Neural progenitor cell (in vitro differentiated cells): ENCODE measurements at regions not wholly inside any gene's neighbourhood (a gene's known extent, or its start where the extent isn't known, plus 50 kb on each side); places are given as distances from the start of the nearest gene placed in this dataset.
"Not testable (repeated sequence)": the region's sequence is repeated elsewhere in the genome, so short reads cannot be mapped to it uniquely, and the experiment has no call there.

Experiments
- DNase-seq: peaks from one replicate; pipeline ENCODE4 v3.0.0-alpha.2; 2016; ENCODE audit warnings: low spot score
- H2AFZ ChIP-seq: fragments of 200-600 bp; sonication (generic); replicated peaks from 2 replicates; pipeline ENCODE4 v1.6.1; 2016; ENCODE audit warnings: antibody characterized with exemption
- H3F3A ChIP-seq: fragments of 200-600 bp; sonication (generic); 2 replicates; pipeline ENCODE4 v1.6.1; 2016; ENCODE audit warnings: antibody characterized with exemption, low read depth
- H3K27ac ChIP-seq: fragments of 200-600 bp; sonication (generic); 2 replicates; pipeline ENCODE4 v1.5.1; 2016; ENCODE audit warnings: mild to moderate bottlenecking
- H3K27me3 ChIP-seq: fragments of 200-600 bp; sonication (generic); 2 replicates; pipeline ENCODE4 v1.6.1; 2016; ENCODE audit warnings: mild to moderate bottlenecking, moderate library complexity
- H3K36me3 ChIP-seq: fragments of 200-600 bp; sonication (generic); 2 replicates; pipeline ENCODE4 v1.5.1; 2016
- H3K4me1 ChIP-seq: fragments of 200-600 bp; sonication (generic); 2 replicates; pipeline ENCODE4 v1.6.1; 2016; ENCODE audit warnings: mixed run types
- H3K4me2 ChIP-seq: fragments of 200-600 bp; sonication (generic); 2 replicates; pipeline ENCODE4 v1.6.1; 2016
- H3K4me3 ChIP-seq: fragments of 200-600 bp; sonication (generic); 2 replicates; pipeline ENCODE4 v1.5.1; 2016
- H3K79me2 ChIP-seq: fragments of 200-600 bp; sonication (generic); 2 replicates; pipeline ENCODE4 v1.6.1; 2016; ENCODE audit warnings: low read depth
- H3K9ac ChIP-seq: fragments of 200-600 bp; sonication (generic); 2 replicates; pipeline ENCODE4 v1.6.1; 2016
- H3K9me3 ChIP-seq: fragments of 200-600 bp; sonication (generic); 2 replicates; pipeline ENCODE4 v1.5.1; 2016; ENCODE audit warnings: low read depth
- H4K20me1 ChIP-seq: fragments of 200-600 bp; sonication (generic); 2 replicates; pipeline ENCODE4 v1.6.1; 2016; ENCODE audit warnings: low read depth
- H3K27ac Mint-ChIP-seq: 3 replicates; pipeline ENCODE4 v1.8.0; 2021; ENCODE audit warnings: mixed read lengths
- H3K27me3 Mint-ChIP-seq: 2 replicates; pipeline ENCODE4 v1.8.0; 2022; ENCODE audit warnings: low read depth, mild to moderate bottlenecking, inconsistent platforms, moderate library complexity, mixed read lengths; ENCODE audit not compliant: insufficient read depth
- H3K36me3 Mint-ChIP-seq: 3 replicates; pipeline ENCODE4 v1.8.0; 2021; ENCODE audit warnings: mixed read lengths
- H3K4me1 Mint-ChIP-seq: 3 replicates; pipeline ENCODE4 v1.8.0; 2021; ENCODE audit warnings: mixed read lengths
- H3K4me3 Mint-ChIP-seq: 3 replicates; pipeline ENCODE4 v1.8.0; 2021; ENCODE audit warnings: mild to moderate bottlenecking, moderate library complexity, mixed read lengths
- H3K9me3 Mint-ChIP-seq: 3 replicates; pipeline ENCODE4 v1.8.0; 2020; ENCODE audit warnings: mixed read lengths
- EZH2 ChIP-seq: fragments of 200-600 bp; sonication (generic); IDR thresholded peaks from 2 replicates; pipeline ENCODE4 v1.6.1; 2017; ENCODE audit warnings: antibody characterized with exemption, mild to moderate bottlenecking, moderate library complexity
- EZH2phosphoT487 ChIP-seq: fragments of 200-600 bp; sonication (generic); IDR thresholded peaks from 2 replicates; pipeline ENCODE4 v1.6.1; 2017; ENCODE audit warnings: antibody characterized with exemption
- TF ChIP-seq, protein P1 (sequence below): fragments of 200-600 bp; sonication (generic); IDR thresholded peaks from 2 replicates; pipeline ENCODE4 v1.5.1; 2017; ENCODE audit warnings: antibody characterized with exemption, mild to moderate bottlenecking

DNA sequence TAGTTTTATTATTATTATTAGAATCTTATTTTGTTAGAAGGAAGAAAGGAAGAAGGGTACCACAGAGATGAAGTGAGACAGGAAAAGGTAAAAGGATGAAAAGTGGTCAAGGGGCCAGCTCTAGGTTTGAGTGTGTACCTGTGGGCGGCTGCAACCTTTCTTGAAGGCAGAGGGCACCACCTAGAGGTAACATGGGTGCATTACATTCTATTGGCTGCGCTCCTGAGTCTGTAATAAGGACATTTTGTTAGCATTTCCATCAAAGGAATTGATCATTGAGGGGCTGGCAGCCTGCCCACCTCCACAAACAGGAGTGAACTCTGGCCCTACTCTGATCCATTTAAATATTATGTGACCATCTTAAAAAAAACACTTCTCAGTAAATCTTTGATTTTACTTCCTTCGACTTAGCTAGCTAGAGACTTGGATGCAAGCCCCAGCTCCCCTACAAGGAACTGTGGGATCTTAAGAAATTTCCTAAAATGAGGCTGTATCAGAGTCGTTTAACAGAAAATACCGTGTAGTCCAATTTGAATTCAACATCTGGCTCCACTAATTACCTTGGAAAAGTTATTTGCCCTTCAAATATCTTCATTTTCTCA, 610.4 kb downstream of the IPMK start:
- Histone ChIP-seq H4K20me1 (no peaks in the 10 kb centered on the region), H3K4me3 (no peak overlapping the region), H3F3A (no peaks in the 10 kb centered on the region), H3K9ac (no peak overlapping the region), H3K27me3 (no peaks in the 10 kb centered on the region), H3K9me3 (no peaks in the 10 kb centered on the region), H2AFZ (no peak overlapping the region), H3K79me2 (no peaks in the 10 kb centered on the region), H3K4me2 (no peak overlapping the region), H3K36me3 (no peaks in the 10 kb centered on the region), H3K4me1 (no peaks in the 10 kb centered on the region), H3K27ac (no peak overlapping the region)
- Mint-ChIP-seq H3K27me3 (no peaks in the 10 kb centered on the region), H3K36me3 (no peaks in the 10 kb centered on the region), H3K4me1 (no peaks in the 10 kb centered on the region), H3K4me3 (no peak overlapping the region), H3K27ac (no peak overlapping the region), H3K9me3 (no peaks in the 10 kb centered on the region)
- peak; percentile 78 for DNase-seq
- TF ChIP-seq EZH2 (no peak), EZH2phosphoT487 (no peak)
- TF ChIP-seq, protein P1, sequence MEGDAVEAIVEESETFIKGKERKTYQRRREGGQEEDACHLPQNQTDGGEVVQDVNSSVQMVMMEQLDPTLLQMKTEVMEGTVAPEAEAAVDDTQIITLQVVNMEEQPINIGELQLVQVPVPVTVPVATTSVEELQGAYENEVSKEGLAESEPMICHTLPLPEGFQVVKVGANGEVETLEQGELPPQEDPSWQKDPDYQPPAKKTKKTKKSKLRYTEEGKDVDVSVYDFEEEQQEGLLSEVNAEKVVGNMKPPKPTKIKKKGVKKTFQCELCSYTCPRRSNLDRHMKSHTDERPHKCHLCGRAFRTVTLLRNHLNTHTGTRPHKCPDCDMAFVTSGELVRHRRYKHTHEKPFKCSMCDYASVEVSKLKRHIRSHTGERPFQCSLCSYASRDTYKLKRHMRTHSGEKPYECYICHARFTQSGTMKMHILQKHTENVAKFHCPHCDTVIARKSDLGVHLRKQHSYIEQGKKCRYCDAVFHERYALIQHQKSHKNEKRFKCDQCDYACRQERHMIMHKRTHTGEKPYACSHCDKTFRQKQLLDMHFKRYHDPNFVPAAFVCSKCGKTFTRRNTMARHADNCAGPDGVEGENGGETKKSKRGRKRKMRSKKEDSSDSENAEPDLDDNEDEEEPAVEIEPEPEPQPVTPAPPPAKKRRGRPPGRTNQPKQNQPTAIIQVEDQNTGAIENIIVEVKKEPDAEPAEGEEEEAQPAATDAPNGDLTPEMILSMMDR = peak; percentile 86

GRCh38 chr10:57654856-57655255, 612.8 kb downstream of the IPMK start:
- Histone ChIP-seq H2AFZ (no peak overlapping the region), H3K79me2 (no peaks in the 10 kb centered on the region), H3K4me2 (no peak overlapping the region), H3K27ac (no peak overlapping the region), H3K27me3 (no peaks in the 10 kb centered on the region), H3K9ac (no peak overlapping the region), H3F3A (no peaks in the 10 kb centered on the region), H3K36me3 (no peaks in the 10 kb centered on the region), H3K4me1 (no peaks in the 10 kb centered on the region), H3K9me3 (no peaks in the 10 kb centered on the region), H4K20me1 (no peaks in the 10 kb centered on the region), H3K4me3 (no peak overlapping the region)
- TF ChIP-seq, protein P1 = no peak
- TF ChIP-seq EZH2phosphoT487 (no peak), EZH2 (no peak)
- H3K4me3 Mint-ChIP-seq = no peak overlapping the region
- no peaks in the 10 kb centered on the region for H3K9me3 Mint-ChIP-seq
- no peaks in the 10 kb centered on the region for H3K36me3 Mint-ChIP-seq
- DNase-seq = no peak
- H3K27ac Mint-ChIP-seq = no peak overlapping the region
- H3K27me3 Mint-ChIP-seq = no peaks in the 10 kb centered on the region
- H3K4me1 Mint-ChIP-seq = no peaks in the 10 kb centered on the region

DNA sequence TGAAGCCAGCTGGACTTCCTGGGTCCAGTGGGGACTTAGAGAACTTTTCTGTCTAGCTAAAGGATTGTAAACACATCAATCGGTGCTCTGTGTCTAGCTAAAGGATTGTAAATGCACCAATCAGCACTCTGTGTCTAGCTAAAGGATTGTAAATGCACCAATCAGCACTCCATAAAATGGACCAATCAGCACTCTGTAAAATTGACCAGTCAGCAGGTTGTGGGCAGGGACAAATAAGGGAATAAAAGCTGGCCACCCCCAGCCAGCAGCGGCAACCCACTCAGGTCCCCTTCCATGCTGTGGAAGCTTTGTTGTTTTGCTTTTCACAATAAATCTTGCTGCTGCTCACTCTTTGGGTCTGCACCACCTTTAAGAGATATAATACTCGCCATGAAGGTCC, 622.6 kb downstream of the IPMK start:
- not testable (repeated sequence) for H3K27ac Mint-ChIP-seq, H2AFZ ChIP-seq, H3K36me3 Mint-ChIP-seq, H3K4me3 ChIP-seq, H3K27me3 Mint-ChIP-seq, H3K4me3 Mint-ChIP-seq, H3K4me1 Mint-ChIP-seq, DNase-seq, H3K9ac ChIP-seq, H3K27ac ChIP-seq, H3K9me3 ChIP-seq, H3K36me3 ChIP-seq, H3K27me3 ChIP-seq, H3K9me3 Mint-ChIP-seq, H4K20me1 ChIP-seq, H3K79me2 ChIP-seq, H3F3A ChIP-seq, H3K4me2 ChIP-seq, H3K4me1 ChIP-seq

DNA sequence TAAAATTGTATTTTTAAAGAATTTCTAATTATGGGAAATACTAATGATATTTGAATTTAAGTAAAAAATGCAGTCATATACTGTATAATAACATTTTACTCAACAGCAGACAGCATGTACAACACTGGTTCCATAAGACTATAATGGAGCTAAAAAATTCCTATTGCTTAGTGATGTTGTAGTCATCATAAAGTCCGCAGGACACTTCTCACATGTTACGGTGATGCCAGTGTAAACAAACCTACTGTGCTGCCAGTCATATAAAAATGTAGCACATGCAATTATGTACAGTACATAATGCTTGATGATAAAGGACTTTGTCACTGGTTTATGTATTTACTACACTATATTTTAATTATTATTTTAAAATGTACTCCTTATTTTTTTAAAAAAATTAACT, 629.3 kb downstream of the IPMK start:
- H3K27me3 ChIP-seq = no peaks in the 10 kb centered on the region
- H3F3A ChIP-seq = no peaks in the 10 kb centered on the region
- no peak overlapping the region for H3K4me2 ChIP-seq
- H3K4me3 ChIP-seq = no peak overlapping the region
- H2AFZ ChIP-seq = no peak overlapping the region
- Mint-ChIP-seq H3K27ac (no peak overlapping the region), H3K9me3 (no peaks in the 10 kb centered on the region), H3K4me1 (no peaks in the 10 kb centered on the region), H3K36me3 (no peaks in the 10 kb centered on the region), H3K4me3 (no peak overlapping the region), H3K27me3 (no peaks in the 10 kb centered on the region)
- no peak overlapping the region for H3K9ac ChIP-seq
- no peaks in the 10 kb centered on the region for H3K79me2 ChIP-seq
- H3K36me3 ChIP-seq = no peaks in the 10 kb centered on the region
- TF ChIP-seq EZH2phosphoT487 (no peak), EZH2 (no peak)
- TF ChIP-seq, protein P1 = no peak
- no peaks in the 10 kb centered on the region for H4K20me1 ChIP-seq
- H3K4me1 ChIP-seq = no peaks in the 10 kb centered on the region
- no peaks in the 10 kb centered on the region for H3K9me3 ChIP-seq
- no peak for DNase-seq
- H3K27ac ChIP-seq = no peak overlapping the region
